ENCODE measurements at regions not wholly inside any gene's neighbourhood (a gene's known extent, or its start where the extent isn't known, plus 50 kb on each side); places are given as distances from the start of the nearest gene placed in this dataset.

DNA sequence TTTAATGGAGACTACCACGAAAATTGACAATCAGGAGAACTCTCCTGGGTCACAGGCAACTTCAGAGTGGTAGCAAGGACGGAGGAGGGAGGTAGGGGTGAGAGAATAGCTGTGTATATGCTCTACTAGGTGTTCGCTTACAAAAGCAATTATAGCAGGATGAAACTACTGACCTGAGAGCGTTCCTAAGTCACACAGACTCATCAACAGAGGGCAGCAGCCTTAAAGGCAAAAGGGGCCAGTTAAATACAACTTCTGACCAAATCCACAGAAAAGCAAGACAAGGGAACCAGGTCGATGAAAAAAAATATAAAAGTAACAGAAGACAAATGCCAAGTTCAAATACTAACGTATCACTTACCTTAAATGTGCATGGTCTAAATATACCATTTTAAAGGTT is 894.6 kb downstream of the PLOD2 start:
- H3K9me3 ChIP-seq (ENCODE audit: low read length): peaks cover 3% of the 10 kb centered on the region
- H4K20me1 ChIP-seq (ENCODE audit: insufficient read depth): no peaks in the 10 kb centered on the region
- no peak overlapping the region for H3K4me2 ChIP-seq (ENCODE audit: low read length)
- no peak overlapping the region for H3K9ac ChIP-seq (ENCODE audit: low read length)
- H3K36me3 ChIP-seq (ENCODE audit: insufficient read depth, low read length): no peaks in the 10 kb centered on the region
- H3K79me2 ChIP-seq (replicated peaks; ENCODE audit: insufficient read depth, low read length): no peaks in the 10 kb centered on the region
- TF ChIP-seq, protein P1, sequence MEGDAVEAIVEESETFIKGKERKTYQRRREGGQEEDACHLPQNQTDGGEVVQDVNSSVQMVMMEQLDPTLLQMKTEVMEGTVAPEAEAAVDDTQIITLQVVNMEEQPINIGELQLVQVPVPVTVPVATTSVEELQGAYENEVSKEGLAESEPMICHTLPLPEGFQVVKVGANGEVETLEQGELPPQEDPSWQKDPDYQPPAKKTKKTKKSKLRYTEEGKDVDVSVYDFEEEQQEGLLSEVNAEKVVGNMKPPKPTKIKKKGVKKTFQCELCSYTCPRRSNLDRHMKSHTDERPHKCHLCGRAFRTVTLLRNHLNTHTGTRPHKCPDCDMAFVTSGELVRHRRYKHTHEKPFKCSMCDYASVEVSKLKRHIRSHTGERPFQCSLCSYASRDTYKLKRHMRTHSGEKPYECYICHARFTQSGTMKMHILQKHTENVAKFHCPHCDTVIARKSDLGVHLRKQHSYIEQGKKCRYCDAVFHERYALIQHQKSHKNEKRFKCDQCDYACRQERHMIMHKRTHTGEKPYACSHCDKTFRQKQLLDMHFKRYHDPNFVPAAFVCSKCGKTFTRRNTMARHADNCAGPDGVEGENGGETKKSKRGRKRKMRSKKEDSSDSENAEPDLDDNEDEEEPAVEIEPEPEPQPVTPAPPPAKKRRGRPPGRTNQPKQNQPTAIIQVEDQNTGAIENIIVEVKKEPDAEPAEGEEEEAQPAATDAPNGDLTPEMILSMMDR (IDR thresholded peaks at IDR 0.05; ENCODE audit: poor library complexity, severe bottlenecking): no peak
- no peak for TF ChIP-seq SMC3 (conservative IDR thresholded peaks at IDR 0.05; ENCODE audit: poor library complexity)
- no peak for TF ChIP-seq POLR2AphosphoS5 (IDR thresholded peaks at IDR 0.05)
- no peak for TF ChIP-seq MXI1 (conservative IDR thresholded peaks at IDR 0.05; ENCODE audit: poor library complexity, severe bottlenecking)
- TF ChIP-seq TAF1 (IDR thresholded peaks at IDR 0.05; ENCODE audit: low read depth): no peak
- TF ChIP-seq EP300 (conservative IDR thresholded peaks at IDR 0.05; ENCODE audit: poor library complexity, severe bottlenecking): no peak
- no peak for TF ChIP-seq EZH2 (IDR thresholded peaks at IDR 0.05; ENCODE audit: borderline replicate concordance, insufficient read depth, low read length, poor library complexity, severe bottlenecking)
- TF ChIP-seq, protein P2, sequence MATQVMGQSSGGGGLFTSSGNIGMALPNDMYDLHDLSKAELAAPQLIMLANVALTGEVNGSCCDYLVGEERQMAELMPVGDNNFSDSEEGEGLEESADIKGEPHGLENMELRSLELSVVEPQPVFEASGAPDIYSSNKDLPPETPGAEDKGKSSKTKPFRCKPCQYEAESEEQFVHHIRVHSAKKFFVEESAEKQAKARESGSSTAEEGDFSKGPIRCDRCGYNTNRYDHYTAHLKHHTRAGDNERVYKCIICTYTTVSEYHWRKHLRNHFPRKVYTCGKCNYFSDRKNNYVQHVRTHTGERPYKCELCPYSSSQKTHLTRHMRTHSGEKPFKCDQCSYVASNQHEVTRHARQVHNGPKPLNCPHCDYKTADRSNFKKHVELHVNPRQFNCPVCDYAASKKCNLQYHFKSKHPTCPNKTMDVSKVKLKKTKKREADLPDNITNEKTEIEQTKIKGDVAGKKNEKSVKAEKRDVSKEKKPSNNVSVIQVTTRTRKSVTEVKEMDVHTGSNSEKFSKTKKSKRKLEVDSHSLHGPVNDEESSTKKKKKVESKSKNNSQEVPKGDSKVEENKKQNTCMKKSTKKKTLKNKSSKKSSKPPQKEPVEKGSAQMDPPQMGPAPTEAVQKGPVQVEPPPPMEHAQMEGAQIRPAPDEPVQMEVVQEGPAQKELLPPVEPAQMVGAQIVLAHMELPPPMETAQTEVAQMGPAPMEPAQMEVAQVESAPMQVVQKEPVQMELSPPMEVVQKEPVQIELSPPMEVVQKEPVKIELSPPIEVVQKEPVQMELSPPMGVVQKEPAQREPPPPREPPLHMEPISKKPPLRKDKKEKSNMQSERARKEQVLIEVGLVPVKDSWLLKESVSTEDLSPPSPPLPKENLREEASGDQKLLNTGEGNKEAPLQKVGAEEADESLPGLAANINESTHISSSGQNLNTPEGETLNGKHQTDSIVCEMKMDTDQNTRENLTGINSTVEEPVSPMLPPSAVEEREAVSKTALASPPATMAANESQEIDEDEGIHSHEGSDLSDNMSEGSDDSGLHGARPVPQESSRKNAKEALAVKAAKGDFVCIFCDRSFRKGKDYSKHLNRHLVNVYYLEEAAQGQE (IDR thresholded peaks at IDR 0.05; ENCODE audit: borderline replicate concordance): no peak
- no peak for TF ChIP-seq RAD21 (conservative IDR thresholded peaks at IDR 0.05)
- H2AFZ ChIP-seq (ENCODE audit: low read depth, low read length): no peak overlapping the region
- no peaks in the 10 kb centered on the region for H3K9me2 ChIP-seq (ENCODE audit: insufficient read depth, low read length)
- H3K4me3 ChIP-seq (ENCODE audit: low read length): no peak overlapping the region
- no peaks in the 10 kb centered on the region for H3F3A ChIP-seq (ENCODE audit: insufficient read depth, low read length, poor library complexity, severe bottlenecking)
- no peak overlapping the region for H3K27ac ChIP-seq (ENCODE audit: low read length)
- no peaks in the 10 kb centered on the region for H3K27me3 ChIP-seq (ENCODE audit: insufficient read depth, low read depth, low read length)

DNA sequence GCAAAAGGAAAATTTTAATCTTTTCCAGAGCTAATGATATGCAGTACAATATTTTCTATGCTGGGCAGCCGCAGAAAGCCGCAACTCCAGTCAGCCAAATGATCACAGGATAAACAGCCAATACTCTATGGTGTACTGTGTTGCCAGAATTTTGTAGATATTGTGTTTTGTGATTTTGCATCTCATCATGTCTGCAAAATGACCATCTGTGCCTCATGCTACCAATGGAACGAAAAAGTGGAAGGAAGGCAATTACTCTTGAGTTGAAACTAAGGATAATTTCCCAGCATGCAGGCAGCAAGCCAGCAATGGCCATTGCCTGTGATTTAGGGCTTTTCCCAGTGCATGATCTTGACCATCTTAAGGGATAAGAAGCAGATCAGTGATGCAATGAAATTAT is 891.9 kb downstream of the PLOD2 start:
- Histone ChIP-seq H3K9me3 (ENCODE audit: low read length) (peaks cover 3% of the 10 kb centered on the region), H3K79me2 (replicated peaks; ENCODE audit: insufficient read depth, low read length) (no peaks in the 10 kb centered on the region), H3K27ac (ENCODE audit: low read length) (no peak overlapping the region), H3K4me2 (ENCODE audit: low read length) (no peak overlapping the region), H3K9me2 (ENCODE audit: insufficient read depth, low read length) (no peaks in the 10 kb centered on the region), H3K9ac (ENCODE audit: low read length) (no peak overlapping the region), H3K36me3 (ENCODE audit: insufficient read depth, low read length) (no peaks in the 10 kb centered on the region), H3K27me3 (ENCODE audit: insufficient read depth, low read depth, low read length) (no peaks in the 10 kb centered on the region), H3K4me3 (ENCODE audit: low read length) (no peak overlapping the region), H3F3A (ENCODE audit: insufficient read depth, low read length, poor library complexity, severe bottlenecking) (no peaks in the 10 kb centered on the region), H2AFZ (ENCODE audit: low read depth, low read length) (no peak overlapping the region), H4K20me1 (ENCODE audit: insufficient read depth) (no peaks in the 10 kb centered on the region)
- TF ChIP-seq POLR2AphosphoS5 (IDR thresholded peaks at IDR 0.05) (no peak), RAD21 (conservative IDR thresholded peaks at IDR 0.05) (no peak), EP300 (conservative IDR thresholded peaks at IDR 0.05; ENCODE audit: poor library complexity, severe bottlenecking) (no peak), EZH2 (IDR thresholded peaks at IDR 0.05; ENCODE audit: borderline replicate concordance, insufficient read depth, low read length, poor library complexity, severe bottlenecking) (no peak), SMC3 (conservative IDR thresholded peaks at IDR 0.05; ENCODE audit: poor library complexity) (no peak), MXI1 (conservative IDR thresholded peaks at IDR 0.05; ENCODE audit: poor library complexity, severe bottlenecking) (no peak), TAF1 (IDR thresholded peaks at IDR 0.05; ENCODE audit: low read depth) (no peak)
- TF ChIP-seq, protein P2 (IDR thresholded peaks at IDR 0.05; ENCODE audit: borderline replicate concordance): no peak
- TF ChIP-seq, protein P1 (IDR thresholded peaks at IDR 0.05; ENCODE audit: poor library complexity, severe bottlenecking): no peak
